GM19023 (cell line): ENCODE measurements at regions not wholly inside any gene's neighbourhood (a gene's known extent, or its start where the extent isn't known, plus 50 kb on each side); places are given as distances from the start of the nearest gene placed in this dataset.
"Not testable (repeated sequence)": the region's sequence is repeated elsewhere in the genome, so short reads cannot be mapped to it uniquely, and the experiment has no call there.

ENCODE experiments used
- ATAC-seq: cut with Tn5 transposase; IDR thresholded peaks from one replicate; pipeline ENCODE4 v1.9.1; 2021; ENCODE audit warnings: mild to moderate bottlenecking, moderate library complexity; ENCODE audit not compliant: unreplicated experiment

DNA sequence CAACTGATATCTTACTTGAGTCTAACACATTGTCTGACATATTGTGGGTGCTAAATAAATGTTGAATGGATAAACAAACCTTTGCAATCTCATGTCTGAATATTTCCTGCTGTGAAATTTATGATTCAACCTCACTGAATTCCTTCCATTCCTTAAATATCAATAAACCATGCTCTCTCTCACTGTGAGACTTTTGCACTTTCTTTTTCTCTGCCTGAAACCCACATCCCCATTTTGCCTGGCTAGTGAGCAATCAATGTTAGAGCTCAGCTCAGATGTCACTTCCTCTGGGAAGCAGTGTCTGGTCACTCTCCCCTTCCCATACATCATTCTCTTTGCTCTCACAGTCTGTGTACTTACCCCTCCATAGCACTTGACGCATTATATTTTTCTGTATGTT lies 383.7 kb upstream of the TRPC7 start:
- no peak for ATAC-seq

DNA sequence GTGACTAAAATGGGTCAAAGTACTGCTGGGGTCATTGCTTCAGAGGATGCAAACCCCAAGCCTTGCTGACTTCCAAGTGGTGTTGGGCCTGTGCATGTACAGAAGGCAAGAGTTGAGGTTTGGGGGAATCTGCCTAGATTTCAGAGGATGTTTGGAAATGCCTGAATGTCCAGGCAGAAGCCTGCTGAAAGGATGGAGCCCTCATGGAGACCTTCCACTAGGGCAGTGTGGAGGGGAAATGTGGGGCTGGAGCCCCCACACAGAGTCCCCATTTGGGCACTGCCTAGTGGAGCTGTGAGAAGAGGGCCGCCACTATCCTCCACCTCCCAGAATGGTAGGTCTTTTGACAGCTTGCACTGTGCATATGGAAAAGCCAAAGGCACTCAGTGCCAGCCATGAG lies 377.7 kb upstream of the TRPC7 start:
- ATAC-seq, result no peak

DNA sequence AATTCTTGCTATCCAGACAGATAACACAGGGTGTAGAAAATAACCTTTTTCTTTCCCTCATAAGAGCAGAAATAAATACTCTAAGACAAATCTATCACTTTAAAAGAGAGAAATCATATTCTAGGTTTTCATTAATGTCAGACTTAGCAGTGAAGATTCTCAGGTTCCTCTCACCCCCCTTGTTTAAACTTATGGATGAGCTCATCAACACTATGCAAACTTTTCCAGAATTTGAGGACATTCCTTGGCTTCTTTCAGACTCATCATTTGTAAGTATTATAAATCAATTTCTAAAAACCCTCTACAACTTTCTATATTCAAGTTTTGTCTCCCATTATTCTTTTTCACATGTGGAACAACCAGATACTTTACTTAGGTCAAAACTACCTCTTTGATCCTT lies 374.9 kb upstream of the TRPC7 start:
- ATAC-seq, result no peak

DNA sequence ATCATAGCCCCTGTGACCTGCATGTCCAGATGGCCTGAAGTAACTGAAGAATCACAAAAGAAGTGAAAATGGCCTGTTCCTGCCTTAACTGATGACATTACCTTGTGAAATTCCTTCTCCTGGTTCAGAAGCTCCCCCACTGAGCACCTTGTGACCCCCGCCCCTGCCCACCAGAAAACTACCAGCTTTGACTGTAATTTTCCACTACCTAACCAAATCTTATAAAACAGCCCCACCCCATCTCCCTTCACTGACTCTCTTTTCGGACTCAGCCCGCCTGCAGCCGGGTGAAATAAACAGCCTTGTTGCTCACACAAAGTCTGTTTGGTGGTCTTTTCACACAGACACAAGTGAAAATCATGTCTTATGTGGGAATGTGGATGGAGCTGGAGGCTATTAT lies 373.9 kb upstream of the TRPC7 start:
- not testable (repeated sequence) for ATAC-seq

DNA sequence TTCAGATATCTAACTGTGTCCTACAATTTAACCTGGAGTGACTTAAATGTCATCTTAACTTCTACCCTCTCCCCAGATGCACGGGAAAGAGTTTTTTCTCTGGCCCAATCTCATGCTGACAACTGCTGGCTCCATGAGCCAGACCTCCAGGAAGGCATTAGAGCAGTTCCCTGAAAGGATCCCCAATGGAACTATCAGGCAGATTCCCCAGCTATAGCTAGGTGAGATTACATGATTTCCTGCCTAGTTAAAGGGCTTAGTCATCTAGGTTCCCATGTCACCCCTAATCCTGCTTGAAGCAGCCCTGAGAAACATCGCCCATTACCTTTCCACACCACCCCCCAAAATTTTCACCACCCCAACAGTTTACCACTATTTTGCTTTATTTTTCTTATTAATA lies 373.5 kb upstream of the TRPC7 start:
- ATAC-seq, result no peak

DNA sequence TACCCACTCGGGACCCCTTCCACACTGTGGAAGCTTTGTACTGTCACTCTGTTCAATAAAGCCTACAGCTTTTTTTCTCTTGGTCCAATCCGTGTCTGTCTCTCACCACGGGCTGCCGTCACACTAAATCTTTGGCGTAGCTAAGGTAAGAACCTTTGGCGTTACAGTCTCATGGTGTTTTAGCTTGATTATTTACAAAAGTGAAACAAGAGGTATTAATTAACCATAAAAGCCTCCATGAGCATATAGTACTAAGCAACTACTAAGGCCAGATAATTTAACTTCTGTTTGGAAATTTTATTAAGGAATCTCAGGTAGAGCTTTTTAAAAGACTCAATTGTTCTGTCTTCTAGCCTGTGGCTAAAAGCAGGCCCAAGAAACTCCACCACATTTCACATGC lies 370.7 kb upstream of the TRPC7 start:
- no peak for ATAC-seq

DNA sequence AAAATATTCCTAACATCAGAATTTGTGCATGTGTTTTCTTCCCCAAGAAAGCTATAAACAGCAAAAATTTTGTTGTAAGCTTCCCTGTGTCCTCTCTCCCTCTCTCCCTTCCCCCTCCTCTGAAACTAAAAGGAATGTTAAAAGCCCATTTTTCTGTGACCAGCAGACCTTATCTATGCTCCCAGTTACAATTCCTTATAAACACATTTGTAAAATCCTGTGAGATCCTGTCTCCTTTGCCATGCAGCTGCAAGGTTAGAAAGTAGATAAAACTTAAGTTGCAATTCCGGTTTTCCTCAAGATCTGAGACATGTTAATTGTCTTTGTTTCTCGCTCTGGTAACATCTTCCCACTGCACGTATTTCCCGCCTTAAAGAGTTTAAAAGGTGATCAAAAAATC lies 370.3 kb upstream of the TRPC7 start:
- ATAC-seq, result not testable (repeated sequence)

DNA sequence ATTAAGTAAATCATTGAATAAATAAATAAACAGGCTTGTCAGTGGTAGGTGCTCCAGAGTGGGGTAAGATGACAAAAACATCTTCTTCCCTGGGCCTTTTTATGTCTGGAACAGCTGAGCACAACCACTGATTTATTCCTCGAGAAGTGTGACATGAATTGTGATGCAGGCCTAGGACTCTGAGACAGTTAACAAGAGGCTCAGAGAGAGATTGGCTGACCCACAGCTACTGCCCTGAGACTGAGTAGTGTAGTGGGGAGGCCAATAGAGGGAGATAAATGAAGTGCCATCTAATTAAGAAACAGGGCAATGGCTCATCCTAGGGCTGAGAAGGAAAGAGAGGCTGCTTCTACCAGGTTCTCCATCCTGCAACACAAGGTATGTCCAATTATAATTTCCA lies 369.3 kb upstream of the TRPC7 start:
- no peak for ATAC-seq

DNA sequence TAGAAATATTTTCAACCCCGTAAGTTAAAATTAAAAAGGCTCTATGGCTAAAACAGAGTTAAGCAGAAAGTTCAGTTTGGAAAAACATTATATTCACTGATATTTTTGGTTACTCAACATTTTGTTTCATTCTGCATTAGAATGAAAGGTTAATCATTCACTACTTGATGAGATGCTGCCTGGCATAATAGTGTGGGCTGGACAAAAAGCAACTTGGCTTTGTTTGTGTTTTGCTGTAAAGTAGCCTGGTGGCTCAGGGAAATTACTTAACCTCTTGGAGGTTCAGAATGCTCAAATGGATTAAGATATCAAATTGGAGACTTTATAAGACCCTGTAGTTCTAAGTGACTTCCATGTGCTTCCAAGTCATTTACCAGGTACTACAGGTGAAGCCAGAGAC lies 367.4 kb upstream of the TRPC7 start:
- ATAC-seq, result no peak

DNA sequence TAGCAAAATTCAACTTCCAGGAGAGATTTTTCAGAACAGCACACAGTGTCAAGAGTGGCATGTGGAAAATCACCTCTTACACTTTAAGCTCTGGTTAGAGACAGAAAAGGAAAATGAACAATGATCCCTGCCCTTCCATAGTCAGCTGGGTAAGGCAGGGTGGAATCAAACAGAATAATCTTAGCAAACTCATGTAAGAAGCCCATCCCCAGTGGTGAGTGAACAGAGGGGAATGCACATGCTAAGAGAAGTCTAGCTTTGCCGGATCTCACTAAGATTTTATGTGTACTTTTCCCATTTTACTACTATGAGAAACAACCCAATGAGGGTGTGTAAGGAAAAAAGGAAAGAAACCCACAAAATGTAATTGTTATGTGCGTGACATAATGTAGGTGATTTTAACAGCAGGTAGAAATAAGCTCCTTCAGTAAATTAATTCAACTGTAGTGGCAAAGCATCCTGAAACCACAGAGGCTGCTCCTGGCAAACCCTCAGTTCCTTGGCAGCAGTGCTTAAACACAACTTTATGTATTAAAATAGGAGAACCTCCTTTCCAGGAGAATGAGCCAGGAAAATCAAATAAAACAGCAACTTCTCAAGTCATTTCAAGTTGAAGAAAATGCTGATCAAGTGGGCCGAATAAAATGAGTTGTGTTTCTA lies 366.0 kb upstream of the TRPC7 start:
- no peak for ATAC-seq

DNA sequence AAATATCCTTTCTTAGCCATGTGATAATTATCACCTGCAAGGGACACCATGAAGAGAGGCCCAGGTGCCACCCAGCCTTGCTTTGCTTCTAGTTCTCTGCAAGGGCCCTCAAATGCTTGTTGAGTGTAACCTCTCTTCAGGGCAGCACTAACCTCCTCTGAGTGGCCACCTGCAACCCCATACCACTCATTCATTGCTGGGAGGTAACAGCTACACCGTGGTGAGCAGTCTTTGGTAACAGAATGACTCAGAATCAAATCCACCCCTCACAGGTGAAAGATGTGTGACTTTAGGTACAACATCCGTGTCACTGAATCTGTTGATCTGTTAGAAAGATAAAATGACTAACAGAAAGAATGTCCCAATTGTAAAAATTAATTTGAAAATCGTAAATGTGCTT lies 365.1 kb upstream of the TRPC7 start:
- no peak for ATAC-seq

DNA sequence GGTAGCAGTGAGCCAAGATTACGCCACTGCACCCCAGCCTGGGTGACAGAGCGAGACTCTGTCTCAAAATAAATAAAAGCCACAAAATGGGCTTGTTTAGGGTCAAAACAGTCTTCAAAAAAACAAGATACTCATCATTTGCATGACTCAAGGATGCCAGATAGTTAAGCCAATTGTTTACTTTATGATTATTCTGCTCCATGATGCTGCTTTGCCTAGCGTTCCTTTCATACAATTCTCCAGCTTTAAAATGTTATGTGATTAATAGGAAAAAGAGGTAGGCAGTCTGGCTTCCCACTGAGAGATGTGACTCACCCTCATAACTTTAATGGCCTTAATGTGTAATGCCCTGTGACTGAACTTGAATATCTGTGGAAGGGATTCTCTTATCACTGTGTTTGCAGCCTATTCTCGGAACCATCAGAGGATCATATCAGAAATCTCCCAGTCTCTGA lies 364.6 kb upstream of the TRPC7 start:
- no peak for ATAC-seq

DNA sequence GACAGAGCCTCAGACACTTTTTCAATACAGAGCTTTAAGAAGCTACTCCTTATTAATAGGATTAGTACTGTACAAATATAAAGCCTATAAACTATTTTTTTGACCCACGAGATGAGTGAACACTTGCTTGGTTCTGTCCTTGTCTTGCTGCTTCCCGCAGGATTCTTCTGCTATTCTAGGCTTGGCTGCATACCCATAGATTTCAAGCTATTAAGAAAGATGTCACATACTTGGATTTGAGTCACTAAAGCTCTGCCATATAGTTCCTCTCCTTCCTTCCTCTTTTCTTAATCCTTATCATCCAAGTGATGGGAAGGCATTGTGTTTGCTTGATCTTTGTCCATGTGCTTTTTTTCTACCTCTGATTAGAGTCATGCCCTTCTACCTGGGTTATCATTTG lies 361.2 kb upstream of the TRPC7 start:
- ATAC-seq, result no peak

DNA sequence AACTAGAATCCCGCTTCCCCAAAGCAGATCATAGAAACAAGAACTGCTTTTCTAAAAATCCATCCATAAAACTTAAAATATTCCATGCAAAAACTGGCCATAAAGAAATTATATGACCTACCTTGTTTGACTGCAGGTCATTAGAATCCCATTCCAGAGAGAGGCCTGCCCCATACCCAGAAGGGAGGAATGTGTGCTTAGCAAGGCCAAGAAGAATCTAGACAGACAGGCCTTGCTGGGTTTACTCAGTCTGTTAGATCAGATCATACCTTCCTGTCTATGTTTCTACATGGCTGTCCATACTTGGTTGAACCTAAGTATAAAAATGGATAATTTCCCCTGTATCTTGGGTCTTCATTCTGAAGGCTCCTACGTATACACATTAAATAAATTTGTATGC lies 358.8 kb upstream of the TRPC7 start:
- no peak for ATAC-seq

DNA sequence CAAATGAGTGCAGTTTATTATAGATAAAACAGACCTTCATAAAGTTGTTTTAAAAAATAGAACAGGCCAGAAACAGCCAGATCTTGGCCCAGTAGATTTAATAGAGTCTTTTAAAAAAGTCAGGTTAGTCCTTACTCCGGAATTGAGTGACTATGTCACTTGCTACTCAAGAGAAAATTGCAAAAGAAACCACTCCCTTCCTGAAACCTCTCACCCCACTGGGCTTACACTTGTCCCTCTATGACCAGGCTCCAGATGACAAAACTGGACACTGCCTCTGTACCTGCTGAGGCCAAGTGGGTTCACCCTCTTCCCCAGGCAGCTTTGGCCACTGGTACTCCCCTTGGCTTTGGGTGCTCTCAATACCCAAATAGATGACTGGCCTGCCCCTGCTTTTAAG lies 357.2 kb upstream of the TRPC7 start:
- ATAC-seq, result no peak

DNA sequence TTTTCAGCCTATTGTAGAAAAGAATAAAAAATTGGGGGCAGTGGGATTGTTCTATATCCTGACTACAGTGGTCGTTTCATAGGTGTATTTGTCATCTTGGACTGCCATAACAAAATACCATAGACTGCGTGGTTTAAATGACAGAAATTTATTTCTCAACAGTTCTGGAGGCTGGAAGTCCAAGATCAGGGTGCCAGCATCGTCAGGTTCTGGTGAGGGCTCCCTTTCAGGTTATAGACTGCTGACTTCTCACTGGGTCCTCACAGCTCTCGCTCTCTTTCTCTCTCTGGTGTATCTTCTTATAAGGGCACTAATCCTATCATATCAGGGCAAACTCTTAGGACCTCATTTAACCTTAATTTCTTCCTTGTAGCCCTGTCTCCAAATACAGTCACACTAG lies 356.7 kb upstream of the TRPC7 start:
- no peak for ATAC-seq

DNA sequence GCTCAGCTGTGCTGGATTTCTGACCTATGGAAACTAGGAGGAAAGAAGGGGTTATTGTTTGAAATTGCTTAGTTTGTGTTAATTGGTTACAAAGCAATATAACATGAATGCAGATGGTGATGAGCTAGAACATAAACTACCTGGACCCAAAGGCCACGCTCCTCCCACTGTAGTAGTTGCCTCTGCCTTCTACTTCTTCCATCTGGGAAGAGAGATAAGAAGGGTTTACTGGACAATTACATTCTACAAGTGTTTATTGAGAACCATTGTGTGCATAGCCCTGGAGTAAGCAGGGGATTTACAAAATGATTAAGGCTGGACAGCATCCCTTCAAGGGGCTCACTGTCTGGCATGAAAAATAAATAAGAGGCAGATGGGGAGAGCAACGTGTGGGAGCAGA lies 355.3 kb upstream of the TRPC7 start:
- no peak for ATAC-seq

DNA sequence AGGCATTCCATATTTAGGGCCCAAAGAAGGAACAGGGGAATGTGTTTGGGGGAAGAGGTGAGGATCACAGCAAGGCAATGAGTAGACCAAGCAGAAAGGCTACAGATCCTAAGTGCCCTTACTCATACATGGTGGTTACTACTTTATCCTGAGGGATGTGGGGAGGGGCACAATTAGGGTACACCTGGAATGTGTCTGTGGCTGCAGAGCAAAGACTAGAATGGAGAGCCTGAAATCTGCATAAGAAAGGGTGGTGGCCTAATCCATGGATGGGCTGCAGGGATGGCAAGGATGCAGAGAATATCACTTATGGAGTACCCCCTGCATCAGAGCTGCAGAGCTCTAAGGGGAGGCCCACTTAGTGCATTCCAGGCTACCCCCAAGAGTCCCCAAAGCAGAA lies 352.6 kb upstream of the TRPC7 start:
- ATAC-seq, result no peak

DNA sequence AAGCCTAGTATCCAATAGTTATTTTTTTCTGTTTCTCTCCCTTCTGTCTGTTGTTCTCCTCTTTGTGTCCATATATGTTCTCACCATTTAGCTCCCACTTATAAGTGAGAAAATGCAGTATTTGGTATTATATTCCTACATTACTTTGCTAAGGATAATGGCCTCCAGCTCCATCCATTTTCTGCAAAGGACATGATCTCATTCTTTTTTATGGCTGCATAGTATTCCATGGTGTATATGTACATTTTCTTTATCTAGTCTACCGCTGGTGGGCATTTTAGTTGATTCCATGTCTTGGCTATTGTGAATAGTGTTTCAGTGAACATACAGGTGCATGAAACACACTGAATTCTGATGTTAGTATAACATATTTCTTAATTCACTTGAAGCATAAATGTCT lies 348.9 kb upstream of the TRPC7 start:
- no peak for ATAC-seq

DNA sequence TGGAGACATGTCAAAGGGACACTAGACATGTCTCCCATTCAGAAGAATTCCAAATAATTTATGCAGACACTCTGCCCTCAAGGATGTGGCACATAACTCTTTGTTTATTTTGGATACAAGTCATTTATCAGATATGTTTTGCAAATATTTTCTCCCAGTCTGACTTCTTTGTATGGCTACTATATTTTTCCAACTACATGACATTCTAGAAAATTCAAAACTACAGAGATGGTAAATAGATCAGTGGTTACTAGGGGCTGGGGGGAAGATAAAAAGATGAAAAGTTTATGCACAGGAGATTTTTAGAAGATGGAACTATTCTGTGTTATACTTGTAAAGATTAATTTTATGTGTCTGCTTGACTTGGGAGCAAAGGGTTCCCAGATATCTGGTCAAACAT lies 347.3 kb upstream of the TRPC7 start:
- ATAC-seq, result no peak

DNA sequence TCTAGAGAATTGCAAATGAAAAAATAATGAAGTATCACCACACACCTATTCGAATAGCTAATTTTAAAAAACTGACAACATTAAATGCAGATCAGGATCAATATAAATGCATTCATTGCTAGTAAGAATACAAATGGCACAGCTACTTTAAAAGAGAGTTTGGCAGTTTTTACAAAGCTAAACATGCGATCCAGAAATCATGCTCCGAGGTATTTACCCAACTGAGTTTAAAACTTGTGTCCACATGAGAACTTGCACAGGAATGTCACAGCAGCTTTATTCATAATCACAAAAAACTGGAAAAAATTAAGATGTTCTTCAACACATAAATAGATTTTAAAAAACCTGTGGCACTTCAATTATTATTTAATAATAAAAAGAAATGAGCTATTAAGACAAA lies 345.5 kb upstream of the TRPC7 start:
- no peak for ATAC-seq

DNA sequence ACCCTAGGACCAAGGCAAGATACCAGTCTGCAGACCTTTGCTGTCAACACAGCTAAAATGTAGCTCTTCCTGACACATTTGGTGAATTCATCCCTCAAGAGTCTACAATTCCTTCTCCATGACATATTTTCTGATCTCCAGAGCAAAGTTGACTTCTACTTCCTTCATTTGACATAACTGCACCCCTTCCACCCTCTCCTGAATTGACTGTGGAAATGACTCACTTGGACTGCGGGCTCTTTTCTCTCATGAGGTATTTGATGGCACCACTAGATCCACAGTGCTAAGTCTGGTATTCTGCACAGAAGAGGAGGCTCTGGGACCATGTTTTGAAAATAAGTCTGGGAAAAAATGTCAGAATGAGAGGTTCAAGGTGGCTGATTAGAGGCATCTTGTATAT lies 338.4 kb upstream of the TRPC7 start:
- ATAC-seq, result no peak

DNA sequence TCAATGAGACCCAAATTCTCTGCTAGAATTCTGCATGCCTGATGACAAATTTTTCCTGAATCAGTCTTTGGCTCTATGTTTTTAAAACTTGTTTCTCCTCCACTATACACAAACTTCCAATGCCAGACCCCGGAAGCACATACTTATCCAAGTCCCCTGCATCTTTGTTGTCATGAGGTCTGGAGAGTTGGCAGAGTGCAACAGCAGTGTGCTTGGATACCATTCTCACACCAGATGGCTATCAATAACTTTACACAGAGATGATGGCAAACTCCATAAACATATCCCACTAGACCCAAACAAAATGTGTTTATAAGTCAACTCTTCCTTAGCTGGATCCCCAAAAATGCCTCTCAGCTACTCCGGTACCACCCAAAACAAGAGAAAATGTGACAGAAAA lies 337.7 kb upstream of the TRPC7 start:
- ATAC-seq, result no peak

DNA sequence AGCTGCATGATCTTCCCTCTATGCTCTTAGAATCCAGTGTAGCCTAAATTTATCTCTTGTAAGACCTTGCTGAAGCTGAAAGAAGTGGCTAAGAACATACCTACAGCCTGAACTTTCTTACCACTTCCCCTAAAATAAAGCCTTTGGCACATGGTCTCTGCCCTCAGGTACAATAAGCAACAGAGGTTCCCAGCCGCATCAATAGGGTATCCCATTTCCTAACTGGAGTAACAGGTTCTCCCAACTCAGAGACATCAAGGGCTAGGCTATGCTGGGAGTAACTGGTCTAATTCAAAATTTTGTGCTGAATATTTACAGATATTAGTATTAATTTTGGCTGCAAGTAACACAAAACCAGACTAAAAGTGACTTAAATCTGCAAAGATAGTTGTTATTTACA lies 335.8 kb upstream of the TRPC7 start:
- ATAC-seq, result no peak
